ENCODE measurements at regions not wholly inside any gene's neighbourhood (a gene's known extent, or its start where the extent isn't known, plus 50 kb on each side); places are given as distances from the start of the nearest gene placed in this dataset.

- H3K27ac Mint-ChIP-seq = no peak overlapping the region
- H3K27me3 Mint-ChIP-seq (ENCODE audit: low read depth) = no peaks in the 10 kb centered on the region
- no peaks in the 10 kb centered on the region for H3K36me3 Mint-ChIP-seq
- no peak for DNase-seq (ENCODE audit: low spot score in 2 of 2, unreplicated experiment in 2 of 2)
- H3K4me3 Mint-ChIP-seq = no peak overlapping the region
- no peak for TF ChIP-seq CTCF (IDR thresholded peaks at IDR 0.05; ENCODE audit: unreplicated experiment)
- H3K4me1 Mint-ChIP-seq = peaks cover 28% of the 10 kb centered on the region
- H3K9me3 Mint-ChIP-seq = no peaks in the 10 kb centered on the region
Observed at GRCh38 chr13:72545030-72545719, 182.3 kb downstream of the MZT1 start.

DNA sequence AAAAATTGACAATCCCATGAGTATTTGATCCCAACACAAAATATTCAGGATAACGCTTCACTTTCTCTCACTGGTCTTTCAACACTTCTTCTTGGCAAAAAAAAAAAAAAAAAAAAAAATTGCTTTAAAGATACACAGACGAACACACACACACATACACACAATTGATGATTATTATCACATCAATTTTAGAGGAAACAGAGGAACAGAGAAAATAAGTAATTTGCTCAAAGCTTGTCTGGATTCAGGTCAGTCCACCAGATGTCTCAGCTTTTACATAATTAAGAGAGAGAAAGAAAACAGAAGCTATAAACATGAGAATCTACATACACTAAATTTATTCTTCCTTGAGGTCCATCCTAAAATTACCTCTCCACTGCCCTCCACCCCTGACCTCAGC, 183.4 kb downstream of the MZT1 start:
- H3K4me1 Mint-ChIP-seq = peaks cover 32% of the 10 kb centered on the region
- H3K27ac Mint-ChIP-seq = no peak overlapping the region
- no peak for TF ChIP-seq CTCF (IDR thresholded peaks at IDR 0.05; ENCODE audit: unreplicated experiment)
- no peak overlapping the region for H3K4me3 Mint-ChIP-seq
- no peak for DNase-seq (ENCODE audit: low spot score in 2 of 2, unreplicated experiment in 2 of 2)
- no peaks in the 10 kb centered on the region for H3K36me3 Mint-ChIP-seq
- no peaks in the 10 kb centered on the region for H3K9me3 Mint-ChIP-seq
- H3K27me3 Mint-ChIP-seq (ENCODE audit: low read depth) = no peaks in the 10 kb centered on the region

DNA sequence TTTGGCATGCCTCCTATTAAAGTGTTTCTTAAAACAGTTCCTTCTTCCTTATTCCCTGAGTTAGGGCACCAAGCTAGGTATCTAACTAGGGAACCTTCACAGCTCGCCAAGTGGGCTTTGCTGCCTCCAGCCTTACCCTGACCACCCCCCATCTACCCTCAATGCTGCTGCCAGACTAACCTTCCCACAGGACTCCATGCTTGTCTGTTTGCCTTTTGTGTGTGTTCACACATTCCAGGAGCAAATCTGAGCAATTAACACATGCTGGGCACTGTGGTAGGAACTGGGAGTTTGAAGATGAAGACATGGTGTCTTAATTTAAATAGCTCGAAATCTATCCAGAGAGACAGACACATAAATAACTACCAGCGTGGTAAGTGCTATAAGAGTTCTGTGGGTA, 185.2 kb downstream of the MZT1 start:
- Mint-ChIP-seq H3K9me3 (no peaks in the 10 kb centered on the region), H3K27ac (peak overlapping the region; percentile 68), H3K27me3 (ENCODE audit: low read depth) (no peaks in the 10 kb centered on the region), H3K4me3 (no peak overlapping the region), H3K4me1 (peaks cover 39% of the 10 kb centered on the region), H3K36me3 (no peaks in the 10 kb centered on the region)
- DNase-seq (ENCODE audit: low spot score in 2 of 2, unreplicated experiment in 2 of 2) = no peak
- no peak for TF ChIP-seq CTCF (IDR thresholded peaks at IDR 0.05; ENCODE audit: unreplicated experiment)

- no peak for TF ChIP-seq CTCF (IDR thresholded peaks at IDR 0.05; ENCODE audit: unreplicated experiment)
- H3K27ac Mint-ChIP-seq = peak overlapping the region; percentile 68
- no peak overlapping the region for H3K4me3 Mint-ChIP-seq
- H3K9me3 Mint-ChIP-seq = no peaks in the 10 kb centered on the region
- H3K4me1 Mint-ChIP-seq = peaks cover 41% of the 10 kb centered on the region
- H3K27me3 Mint-ChIP-seq (ENCODE audit: low read depth) = no peaks in the 10 kb centered on the region
- no peaks in the 10 kb centered on the region for H3K36me3 Mint-ChIP-seq
- DNase-seq (ENCODE audit: low spot score in 2 of 2, unreplicated experiment in 2 of 2) = no peak
Observed at GRCh38 chr13:72541674-72542073, 185.8 kb downstream of the MZT1 start.

- H3K9me3 Mint-ChIP-seq = no peaks in the 10 kb centered on the region
- TF ChIP-seq CTCF (IDR thresholded peaks at IDR 0.05; ENCODE audit: unreplicated experiment) = no peak
- H3K27me3 Mint-ChIP-seq (ENCODE audit: low read depth) = no peaks in the 10 kb centered on the region
- H3K4me1 Mint-ChIP-seq = peaks cover 44% of the 10 kb centered on the region
- no peaks in the 10 kb centered on the region for H3K36me3 Mint-ChIP-seq
- peak overlapping the region; percentile 7 for H3K27ac Mint-ChIP-seq
- no peak for DNase-seq (ENCODE audit: low spot score in 2 of 2, unreplicated experiment in 2 of 2)
- H3K4me3 Mint-ChIP-seq = no peak overlapping the region
Observed at GRCh38 chr13:72540881-72541280, 186.5 kb downstream of the MZT1 start.

DNA sequence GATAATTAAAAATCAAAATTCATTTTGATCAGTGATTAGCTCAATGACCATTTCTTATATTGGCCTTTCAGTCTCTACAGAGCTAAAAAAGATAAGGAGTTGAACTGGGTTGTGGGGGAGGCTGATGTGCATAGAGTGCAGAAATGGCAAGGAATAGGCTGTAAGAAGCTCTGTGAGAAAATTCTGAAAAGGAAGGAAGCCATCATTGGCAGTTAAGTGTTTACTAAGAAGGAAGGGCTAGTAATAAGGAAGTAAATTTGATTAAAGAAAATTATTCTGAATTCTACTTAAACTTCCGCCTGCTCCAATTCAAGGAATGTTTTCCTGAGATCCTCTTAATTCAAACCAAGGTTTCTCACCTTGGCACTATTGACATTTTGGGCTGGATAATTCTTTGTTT, 187.5 kb downstream of the MZT1 start:
- no peaks in the 10 kb centered on the region for H3K9me3 Mint-ChIP-seq
- TF ChIP-seq CTCF (IDR thresholded peaks at IDR 0.05; ENCODE audit: unreplicated experiment) = no peak
- H3K36me3 Mint-ChIP-seq = no peaks in the 10 kb centered on the region
- peaks cover 44% of the 10 kb centered on the region for H3K4me1 Mint-ChIP-seq
- DNase-seq (ENCODE audit: low spot score in 2 of 2, unreplicated experiment in 2 of 2) = no peak
- no peak overlapping the region for H3K4me3 Mint-ChIP-seq
- no peak overlapping the region for H3K27ac Mint-ChIP-seq
- H3K27me3 Mint-ChIP-seq (ENCODE audit: low read depth) = no peaks in the 10 kb centered on the region

Data from mesothelial cell of epicardium (in vitro differentiated cells).